HG03159 (cell line): ENCODE measurements at regions not wholly inside any gene's neighbourhood (a gene's known extent, or its start where the extent isn't known, plus 50 kb on each side); places are given as distances from the start of the nearest gene placed in this dataset.
"Not testable (repeated sequence)": the region's sequence is repeated elsewhere in the genome, so short reads cannot be mapped to it uniquely, and the experiment has no call there.

Experiments
- ATAC-seq: cut with Tn5 transposase; IDR thresholded peaks from one replicate; pipeline ENCODE4 v1.9.1; 2021; ENCODE audit warnings: mild to moderate bottlenecking, moderate library complexity; ENCODE audit not compliant: unreplicated experiment

GRCh38 chr18:52237551-52237950, 102.4 kb upstream of the DCC start:
- ATAC-seq = no peak

DNA sequence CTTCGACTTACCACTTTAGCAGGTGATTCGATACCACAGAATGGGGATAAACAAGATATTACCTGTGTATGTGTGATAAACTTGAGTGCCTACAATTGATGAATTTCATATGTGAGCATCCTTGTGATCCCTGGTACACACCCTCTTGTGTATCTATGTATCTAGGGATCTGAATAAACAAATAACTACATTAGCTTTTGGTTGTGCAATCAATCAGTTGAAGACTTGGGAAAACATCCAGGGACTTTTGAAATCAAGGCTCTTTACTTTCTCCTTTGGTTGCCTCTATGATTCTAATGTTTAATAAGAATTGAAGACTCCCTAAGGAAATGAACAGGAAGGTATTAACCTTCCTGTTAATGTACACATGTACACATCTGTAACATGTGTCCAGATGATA, 97.3 kb upstream of the DCC start:
- no peak for ATAC-seq

DNA sequence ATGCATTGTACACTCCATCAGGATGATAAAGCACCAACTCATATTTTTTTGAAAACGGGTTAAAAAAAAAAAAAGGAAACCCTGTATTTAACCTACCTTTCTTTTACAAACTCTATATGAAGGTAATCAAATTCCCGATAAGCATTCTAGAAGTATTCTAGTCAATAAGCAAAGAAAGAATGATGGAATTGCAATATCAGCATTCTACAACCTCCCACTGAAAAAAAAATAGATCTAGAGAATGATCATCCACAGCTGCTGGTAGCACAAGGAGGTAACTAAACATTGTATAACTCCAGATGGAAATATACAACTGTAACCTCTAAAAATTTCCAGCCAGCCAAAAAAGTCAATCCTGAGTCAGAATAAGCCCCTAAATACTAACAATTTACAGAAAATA, 95.3 kb upstream of the DCC start:
- no peak for ATAC-seq

- no peak for ATAC-seq
These were observed 85.6 kb upstream of the DCC start for GRCh38 chr18:52254367-52254766.

DNA sequence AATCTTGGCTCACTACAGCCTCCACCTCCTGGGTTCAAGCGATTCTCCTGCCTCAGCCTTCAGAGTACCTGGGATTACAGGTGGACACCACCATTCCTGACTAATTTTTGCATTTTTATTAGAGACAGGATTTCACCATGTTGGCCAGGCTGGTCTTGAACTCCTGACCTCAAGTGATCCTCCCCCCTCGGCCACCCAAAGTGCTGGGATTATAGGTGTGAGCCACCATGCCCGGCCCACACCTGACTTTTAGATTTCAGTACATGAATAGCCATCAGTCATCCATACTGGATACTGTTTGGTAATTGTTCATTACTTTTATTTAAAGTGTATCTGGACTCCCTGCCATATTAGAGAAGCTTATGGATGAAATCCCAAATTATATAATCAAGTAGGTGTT, 82.6 kb upstream of the DCC start:
- ATAC-seq = not testable (repeated sequence)

DNA sequence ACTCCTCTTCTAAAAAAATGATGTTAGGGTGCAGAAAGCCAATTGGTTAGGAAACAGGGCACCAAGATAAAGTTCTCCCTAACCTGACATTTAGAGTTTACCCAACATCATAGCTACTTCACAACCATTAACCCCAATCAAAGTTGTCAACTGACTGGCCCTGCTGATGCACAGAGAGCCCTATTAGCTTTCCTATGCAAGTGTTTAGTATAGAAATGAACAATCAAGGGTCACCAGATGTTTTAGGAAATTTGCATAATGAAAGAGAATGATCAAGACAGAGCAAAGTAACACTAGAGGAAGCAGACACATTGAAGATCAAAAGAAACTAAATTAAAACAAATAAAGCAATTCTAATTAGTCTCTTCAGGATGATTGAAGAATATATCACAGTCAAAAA, 64.2 kb upstream of the DCC start:
- no peak for ATAC-seq

DNA sequence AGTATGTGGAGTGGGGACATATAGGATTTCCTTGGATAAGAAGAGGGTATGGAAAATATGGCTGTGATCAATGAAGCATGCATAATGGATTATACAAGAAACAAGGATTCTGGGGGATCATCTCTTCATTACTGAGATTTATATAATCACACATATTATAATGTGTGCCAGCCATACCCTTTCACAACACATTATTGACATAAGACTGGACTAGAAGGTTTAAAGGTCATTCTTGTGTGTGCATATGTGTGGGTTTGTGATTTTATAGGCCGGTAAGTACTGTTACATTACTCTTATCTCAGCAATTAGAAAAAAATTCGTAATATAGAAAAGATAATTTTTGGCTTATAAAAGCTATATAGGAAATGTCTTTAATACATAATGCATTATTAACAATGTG, 62.2 kb upstream of the DCC start:
- no peak for ATAC-seq

DNA sequence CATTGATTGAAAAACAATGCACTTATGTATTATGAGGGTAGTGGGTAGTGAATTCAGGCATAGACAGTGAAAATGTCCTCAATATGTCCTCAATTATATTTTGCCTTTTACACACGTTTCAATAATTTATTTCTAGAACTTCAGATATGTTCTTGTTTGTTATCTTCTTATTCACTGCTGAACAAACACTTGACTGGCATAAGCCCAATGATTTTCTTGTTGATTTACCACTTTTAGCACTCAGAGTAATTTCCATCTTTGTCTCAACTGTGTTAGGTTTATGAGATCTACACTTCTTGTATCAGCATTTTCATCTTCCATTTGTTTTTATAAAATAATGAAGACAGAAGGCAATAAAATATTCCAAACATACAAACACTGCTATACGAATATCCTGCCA, 61.8 kb upstream of the DCC start:
- ATAC-seq = no peak

DNA sequence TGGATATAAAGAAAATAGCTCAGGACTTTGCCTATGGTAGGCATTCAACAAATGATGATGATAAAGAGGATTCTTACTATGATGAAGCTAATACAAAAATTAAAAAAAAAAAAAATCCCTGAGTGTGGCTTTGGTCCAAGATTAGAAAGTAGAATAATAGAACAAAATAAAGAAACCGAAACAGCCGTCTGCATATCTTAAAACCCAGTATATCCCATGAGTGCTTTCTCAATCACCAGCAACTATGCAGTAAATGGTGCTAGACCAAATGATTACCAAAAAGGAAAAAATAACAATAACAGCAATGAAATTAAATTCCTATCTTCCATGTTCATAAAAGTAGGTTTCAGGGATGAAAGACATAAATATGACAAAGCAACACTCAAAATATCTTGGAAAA, 59.3 kb upstream of the DCC start:
- no peak for ATAC-seq

DNA sequence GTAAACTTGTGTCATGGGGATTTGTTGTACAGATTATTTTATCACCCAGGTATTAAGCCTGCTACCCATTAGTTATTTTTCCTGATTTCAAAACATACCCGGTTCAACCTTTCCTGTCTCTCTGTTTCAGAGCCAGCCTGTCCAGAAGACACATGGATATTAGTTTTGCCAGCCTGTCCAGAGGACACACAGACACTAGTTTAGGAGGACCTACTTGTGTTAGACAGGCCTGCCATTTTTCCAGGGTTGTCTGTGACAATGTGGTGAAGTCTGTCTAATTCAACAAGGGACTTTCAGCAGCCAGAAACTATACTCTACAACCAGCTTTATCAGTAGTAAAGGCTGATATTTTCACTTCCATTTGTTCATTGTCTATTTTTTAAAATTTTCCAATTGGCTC, 56.1 kb upstream of the DCC start:
- no peak for ATAC-seq

DNA sequence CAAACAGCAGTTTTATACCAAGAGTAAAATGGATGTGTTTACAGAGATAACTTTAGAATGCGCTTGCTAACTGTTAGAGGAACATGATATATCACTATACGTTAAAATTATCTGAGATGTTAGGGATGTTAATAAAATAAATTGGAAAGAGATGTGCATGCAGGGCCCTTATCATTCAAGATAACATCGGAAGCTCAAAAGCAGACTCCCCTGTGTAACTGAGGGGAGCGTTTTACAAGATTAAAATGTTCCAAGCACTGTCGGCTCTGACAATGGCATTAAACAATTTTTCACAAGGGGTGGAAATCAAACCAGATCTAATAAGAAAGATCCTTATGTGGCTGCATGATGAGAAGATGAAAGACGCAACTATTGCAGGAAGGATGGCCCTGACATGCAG, 53.3 kb upstream of the DCC start:
- no peak for ATAC-seq

- no peak for ATAC-seq
These were observed 52.8 kb upstream of the DCC start for GRCh38 chr18:52287151-52287550.

- ATAC-seq = peak; percentile 89
These were observed 51.5 kb upstream of the DCC start for GRCh38 chr18:52288403-52289004.

DNA sequence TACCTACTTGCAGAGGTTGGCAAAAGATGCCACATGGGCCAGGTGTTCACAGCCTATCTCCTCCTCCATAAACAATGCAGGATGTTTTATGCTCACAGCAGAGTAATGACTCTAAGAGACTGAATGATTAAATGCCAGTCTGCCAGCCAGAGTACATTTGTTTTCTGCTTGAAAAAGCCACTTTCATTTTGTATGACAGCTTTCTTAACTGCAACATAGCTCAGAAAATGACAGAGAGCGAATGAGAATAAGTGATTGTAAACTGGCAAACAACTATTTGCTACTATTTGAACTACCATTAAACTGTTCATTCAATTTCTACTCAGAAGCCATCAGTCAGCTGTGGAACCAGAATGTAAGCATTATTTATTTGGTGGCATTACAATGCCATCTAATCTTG, 50.6 kb upstream of the DCC start:
- no peak for ATAC-seq
